GM21619 (cell line): ENCODE measurements at regions not wholly inside any gene's neighbourhood (a gene's known extent, or its start where the extent isn't known, plus 50 kb on each side); places are given as distances from the start of the nearest gene placed in this dataset.

Source experiments
- ATAC-seq: cut with Tn5 transposase; IDR thresholded peaks from one replicate; pipeline ENCODE4 v1.9.1; 2021; ENCODE audit not compliant: unreplicated experiment

DNA sequence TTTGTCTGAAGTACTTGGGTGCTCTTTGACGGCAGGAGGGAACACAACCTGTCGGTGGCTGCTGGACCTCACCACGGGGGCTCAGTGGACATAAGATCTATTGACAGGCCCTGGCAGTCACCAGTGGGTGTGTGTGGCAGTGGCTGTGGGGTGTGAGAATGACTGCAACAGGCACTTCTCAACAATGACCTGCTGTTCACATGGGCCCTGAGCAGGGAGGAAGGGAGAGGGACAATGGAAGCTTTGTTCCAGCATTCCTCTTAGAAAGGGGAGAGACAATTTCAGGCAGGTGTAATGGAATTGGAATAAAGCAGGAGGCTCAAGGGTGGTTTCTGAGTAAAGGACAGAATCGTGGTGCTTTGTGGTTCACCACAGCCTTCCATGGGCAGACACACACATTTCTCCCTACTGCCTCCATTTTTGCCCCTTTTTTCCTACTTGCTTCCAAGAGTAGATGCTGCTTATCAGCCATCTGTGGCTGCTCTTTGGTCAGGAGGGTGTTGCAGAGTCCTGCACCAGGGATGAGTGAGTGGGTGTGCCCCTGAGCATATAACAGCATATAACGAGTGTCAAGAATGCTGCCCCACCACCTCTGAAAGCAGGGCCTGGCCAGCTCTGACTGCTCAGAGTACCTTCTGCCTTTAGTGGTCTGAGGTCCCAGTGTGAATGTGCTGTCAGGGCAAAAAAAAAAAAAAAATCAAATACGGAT is 267.7 kb downstream of the RASSF9 start:
- no peak for ATAC-seq

DNA sequence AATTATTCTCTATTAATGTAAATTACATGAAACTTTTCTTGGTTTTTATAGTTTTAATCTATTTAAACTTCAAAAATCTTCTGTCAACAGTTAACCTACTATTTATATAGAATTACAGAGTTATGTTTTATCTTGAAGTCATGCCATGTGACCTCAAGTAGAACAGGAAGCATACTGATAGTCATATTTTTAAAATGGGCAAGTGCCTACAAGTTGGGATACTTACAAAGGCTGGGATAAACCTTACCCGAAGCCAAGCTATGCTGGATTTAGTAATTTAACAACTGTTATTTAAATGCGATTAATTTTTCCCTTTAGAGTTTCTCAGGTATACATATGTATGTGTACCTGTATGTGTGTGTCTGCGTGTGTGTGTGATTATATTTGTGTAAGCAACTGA is 266.9 kb downstream of the RASSF9 start:
- no peak for ATAC-seq

DNA sequence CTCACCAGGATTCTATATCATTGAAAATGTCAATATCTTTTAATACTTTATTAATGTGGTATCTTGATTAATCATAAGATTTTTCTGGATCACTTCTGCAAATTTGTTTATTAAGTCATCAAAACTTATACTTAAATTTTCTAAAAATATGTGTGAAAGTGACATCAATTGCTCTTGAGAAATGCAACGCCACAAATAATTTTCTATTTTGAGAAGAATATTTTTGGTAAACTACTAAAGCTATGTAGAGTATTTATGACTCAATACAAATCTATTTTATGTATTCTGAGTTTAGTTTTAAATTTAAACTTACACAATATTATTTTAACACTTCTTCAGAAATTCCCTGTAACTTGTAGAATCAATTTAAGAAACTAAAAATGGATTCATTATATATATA is 263.3 kb downstream of the RASSF9 start:
- ATAC-seq = no peak

- ATAC-seq = no peak
These were observed 262.5 kb downstream of the RASSF9 start for GRCh38 chr12:85573635-85574214.

DNA sequence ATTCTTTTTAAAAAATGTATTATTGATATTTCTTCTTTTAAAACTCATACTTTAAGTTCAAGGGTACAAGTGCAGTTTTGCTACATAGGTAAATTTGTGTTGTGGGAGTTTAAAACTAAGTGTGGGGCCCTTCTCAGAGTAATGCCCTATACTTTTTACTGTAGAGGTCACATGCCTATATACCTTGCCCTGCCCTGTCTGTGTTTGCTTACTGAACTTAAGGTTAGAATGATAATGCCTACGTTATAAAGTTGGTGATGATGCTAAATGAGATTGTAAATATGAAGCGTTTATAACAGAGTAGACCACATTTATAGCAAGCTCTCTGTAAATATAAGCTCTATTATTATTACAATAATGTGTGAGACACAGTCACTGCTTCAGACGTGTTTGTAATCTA is 261.9 kb downstream of the RASSF9 start:
- ATAC-seq = no peak

GRCh38 chr12:85575120-85576096 is 260.8 kb downstream of the RASSF9 start:
- ATAC-seq = peak; percentile 98

DNA sequence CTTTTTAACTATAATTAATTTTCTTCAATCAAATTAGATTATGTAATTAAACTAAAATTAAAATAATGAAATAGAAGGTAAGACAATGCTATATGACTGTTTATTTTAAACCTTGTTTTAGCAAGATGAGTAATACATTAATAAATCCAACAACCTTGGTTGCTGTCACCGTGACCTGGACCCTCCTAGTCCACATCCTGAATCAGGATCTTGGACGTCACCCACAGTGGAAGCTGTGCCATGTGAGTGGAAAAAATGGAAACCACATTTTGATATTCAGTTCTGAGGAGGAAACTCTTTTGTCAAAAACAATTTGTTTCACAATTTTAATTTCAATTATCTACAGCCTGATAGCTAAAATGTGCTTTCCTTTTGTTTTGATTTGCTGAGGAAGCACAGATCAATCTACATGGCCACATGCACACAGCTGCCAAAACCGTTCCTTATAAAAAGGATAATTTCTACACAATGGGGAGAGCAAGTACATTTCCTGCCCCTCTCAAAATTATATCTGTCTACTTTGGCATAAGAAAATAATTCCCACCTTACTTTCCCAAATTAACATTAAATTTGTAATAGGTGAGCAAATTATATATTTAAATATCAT is 255.5 kb downstream of the RASSF9 start:
- ATAC-seq = no peak

GRCh38 chr12:85587158-85587557 is 249.1 kb downstream of the RASSF9 start:
- no peak for ATAC-seq

GRCh38 chr12:85588221-85588620 is 248.0 kb downstream of the RASSF9 start:
- no peak for ATAC-seq

DNA sequence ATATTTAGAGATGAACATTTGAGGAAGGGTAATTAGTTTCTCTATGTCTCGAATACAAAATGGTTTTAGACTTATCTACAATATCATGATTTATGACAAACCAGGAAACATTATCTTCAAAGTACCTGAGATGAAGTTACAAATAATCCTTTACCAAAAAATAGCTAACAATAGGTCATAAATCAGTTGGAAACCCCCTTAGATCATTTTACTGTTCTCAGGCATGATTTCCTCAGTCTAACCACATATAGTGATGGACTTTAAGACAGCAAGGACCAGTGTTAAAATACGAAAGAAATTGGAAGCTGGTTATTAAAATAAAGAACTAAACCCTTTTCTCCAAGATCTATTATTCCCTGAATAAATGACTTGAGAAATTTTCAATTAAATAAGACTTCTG is 235.4 kb downstream of the RASSF9 start:
- no peak for ATAC-seq

DNA sequence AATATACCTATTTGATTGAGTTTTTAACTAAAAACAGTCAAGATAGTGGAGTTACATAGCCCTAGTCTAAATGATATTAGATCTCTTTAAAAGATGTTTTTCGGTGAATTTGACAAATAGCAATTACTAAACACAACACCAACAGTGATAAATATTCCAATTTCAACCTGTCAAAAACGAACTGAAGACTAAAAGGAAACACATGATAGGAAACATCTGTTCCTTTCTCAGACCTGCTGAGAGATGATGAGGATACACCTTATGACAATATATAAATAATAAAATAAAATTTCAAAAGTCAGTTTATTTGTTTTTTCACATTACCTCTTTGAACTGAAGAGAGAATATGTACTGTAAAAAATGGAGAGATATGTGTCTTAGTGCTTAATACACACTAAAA is 232.7 kb downstream of the RASSF9 start:
- ATAC-seq = no peak

GRCh38 chr12:85606455-85606854 is 229.8 kb downstream of the RASSF9 start:
- no peak for ATAC-seq

DNA sequence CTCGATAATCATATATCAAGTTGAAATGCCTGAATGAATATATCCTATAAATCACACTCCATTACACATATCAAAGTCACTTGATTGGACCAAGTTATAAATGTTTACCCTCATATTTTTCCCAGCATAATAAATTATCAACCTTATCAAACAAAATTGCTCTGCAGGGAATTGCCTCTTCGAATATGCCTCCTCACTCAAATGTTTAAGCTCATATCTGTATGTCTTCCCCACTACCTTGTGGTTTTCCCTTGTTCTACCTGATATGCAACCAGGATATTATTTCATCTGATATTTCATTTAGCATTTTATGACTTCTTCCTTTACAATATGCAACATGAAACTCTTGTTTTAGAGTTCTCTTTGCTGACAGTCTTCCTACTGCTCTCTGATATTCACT is 226.4 kb downstream of the RASSF9 start:
- ATAC-seq = no peak

DNA sequence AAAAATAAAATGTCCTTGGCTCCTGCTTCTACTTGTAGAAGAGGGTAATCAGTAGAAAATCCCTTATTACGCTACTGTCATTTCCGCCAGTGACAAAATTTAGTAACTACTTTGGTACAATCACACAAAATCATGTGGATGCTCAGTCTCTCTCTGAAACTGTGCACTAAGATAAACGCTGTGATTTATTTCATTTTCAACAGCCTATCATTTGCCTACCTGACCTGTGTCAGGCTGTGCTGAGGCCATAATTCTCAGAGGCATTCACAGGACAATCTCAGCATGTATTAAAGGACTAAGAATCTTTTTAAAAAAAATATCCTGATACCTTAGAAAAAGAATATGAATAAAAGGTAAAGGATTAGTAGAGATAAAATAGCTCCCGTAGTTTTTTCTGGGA is 226.0 kb downstream of the RASSF9 start:
- no peak for ATAC-seq

- no peak for ATAC-seq
These were observed 220.0 kb downstream of the RASSF9 start for GRCh38 chr12:85616201-85616600.

- no peak for ATAC-seq
These were observed 218.7 kb downstream of the RASSF9 start for GRCh38 chr12:85617307-85618091.

- ATAC-seq = no peak
These were observed 215.2 kb downstream of the RASSF9 start for GRCh38 chr12:85621041-85621440.

DNA sequence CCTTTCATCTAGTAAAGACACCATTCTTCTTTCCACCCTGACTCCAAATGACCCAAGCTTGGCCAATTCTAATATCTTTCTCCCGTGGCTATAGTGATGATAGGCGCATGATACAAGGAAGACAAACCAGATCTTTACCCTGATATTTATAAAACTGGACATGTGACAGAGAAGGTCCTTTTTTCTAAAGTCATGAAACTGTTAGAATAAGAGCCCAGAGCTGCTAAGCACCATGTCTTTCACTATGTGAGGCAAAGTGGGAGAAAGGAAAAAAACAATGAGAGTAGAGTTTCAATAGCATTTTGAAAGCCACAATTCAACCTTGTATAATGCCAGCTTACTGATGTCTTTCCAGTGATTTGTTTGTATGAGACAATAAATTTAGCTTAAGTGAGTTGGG is 212.4 kb downstream of the RASSF9 start:
- no peak for ATAC-seq

GRCh38 chr12:85625467-85625866 is 210.7 kb downstream of the RASSF9 start:
- ATAC-seq = no peak

- ATAC-seq = no peak
These were observed 210.0 kb downstream of the RASSF9 start for GRCh38 chr12:85626001-85626783.
